ENCODE measurements at regions not wholly inside any gene's neighbourhood (a gene's known extent, or its start where the extent isn't known, plus 50 kb on each side); places are given as distances from the start of the nearest gene placed in this dataset.

DNA sequence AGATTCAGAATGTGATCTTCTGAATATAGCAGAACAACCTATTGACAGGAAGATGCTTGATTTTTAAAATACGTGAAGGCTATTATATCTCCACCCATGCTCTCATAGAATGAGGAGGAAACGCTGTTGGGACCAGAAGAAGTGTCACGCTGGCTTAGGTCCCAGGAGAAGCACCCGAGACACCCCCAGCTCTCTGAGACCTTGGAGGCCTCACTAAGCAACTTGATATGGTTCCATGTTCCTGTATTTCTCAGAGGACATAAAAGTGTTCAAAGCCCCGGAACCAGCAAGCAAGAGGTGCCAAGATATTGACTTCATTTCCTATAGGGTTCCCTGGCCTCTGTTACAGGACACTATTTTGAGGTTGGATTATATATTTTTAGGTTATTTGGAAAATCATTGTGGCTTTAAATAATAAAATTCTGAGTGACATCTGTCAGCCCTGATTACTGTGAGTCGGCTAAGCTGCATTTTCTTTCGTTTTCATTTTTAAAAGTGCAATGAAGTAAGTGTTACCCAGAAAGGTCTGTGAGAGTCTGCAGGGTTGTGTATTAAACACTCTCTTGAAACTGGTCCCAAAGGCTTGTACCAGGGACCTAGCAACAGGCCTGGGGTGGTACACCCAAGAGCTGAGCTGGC, 400.0 kb downstream of the SOX9 start (continued):
- TF ChIP-seq EZH2phosphoT487 (IDR thresholded peaks at IDR 0.05; ENCODE audit: unreplicated experiment) (no peak), CREB1 (CRISPR knock-in tag; IDR thresholded peaks at IDR 0.05; ENCODE audit: low read depth) (no peak), POLR2AphosphoS5 (IDR thresholded peaks at IDR 0.05; ENCODE audit: low read depth) (no peak), NANOG (IDR thresholded peaks at IDR 0.05; ENCODE audit: borderline replicate concordance) (no peak), JUNB (IDR thresholded peaks at IDR 0.05; ENCODE audit: unreplicated experiment) (no peak)
- TF ChIP-seq, protein P1, sequence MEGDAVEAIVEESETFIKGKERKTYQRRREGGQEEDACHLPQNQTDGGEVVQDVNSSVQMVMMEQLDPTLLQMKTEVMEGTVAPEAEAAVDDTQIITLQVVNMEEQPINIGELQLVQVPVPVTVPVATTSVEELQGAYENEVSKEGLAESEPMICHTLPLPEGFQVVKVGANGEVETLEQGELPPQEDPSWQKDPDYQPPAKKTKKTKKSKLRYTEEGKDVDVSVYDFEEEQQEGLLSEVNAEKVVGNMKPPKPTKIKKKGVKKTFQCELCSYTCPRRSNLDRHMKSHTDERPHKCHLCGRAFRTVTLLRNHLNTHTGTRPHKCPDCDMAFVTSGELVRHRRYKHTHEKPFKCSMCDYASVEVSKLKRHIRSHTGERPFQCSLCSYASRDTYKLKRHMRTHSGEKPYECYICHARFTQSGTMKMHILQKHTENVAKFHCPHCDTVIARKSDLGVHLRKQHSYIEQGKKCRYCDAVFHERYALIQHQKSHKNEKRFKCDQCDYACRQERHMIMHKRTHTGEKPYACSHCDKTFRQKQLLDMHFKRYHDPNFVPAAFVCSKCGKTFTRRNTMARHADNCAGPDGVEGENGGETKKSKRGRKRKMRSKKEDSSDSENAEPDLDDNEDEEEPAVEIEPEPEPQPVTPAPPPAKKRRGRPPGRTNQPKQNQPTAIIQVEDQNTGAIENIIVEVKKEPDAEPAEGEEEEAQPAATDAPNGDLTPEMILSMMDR (conservative IDR thresholded peaks at IDR 0.05; ENCODE audit: low read depth in 2 of 2) = no peak
- TF ChIP-seq, protein P2, sequence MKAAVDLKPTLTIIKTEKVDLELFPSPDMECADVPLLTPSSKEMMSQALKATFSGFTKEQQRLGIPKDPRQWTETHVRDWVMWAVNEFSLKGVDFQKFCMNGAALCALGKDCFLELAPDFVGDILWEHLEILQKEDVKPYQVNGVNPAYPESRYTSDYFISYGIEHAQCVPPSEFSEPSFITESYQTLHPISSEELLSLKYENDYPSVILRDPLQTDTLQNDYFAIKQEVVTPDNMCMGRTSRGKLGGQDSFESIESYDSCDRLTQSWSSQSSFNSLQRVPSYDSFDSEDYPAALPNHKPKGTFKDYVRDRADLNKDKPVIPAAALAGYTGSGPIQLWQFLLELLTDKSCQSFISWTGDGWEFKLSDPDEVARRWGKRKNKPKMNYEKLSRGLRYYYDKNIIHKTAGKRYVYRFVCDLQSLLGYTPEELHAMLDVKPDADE (IDR thresholded peaks at IDR 0.05) = no peak

DNA sequence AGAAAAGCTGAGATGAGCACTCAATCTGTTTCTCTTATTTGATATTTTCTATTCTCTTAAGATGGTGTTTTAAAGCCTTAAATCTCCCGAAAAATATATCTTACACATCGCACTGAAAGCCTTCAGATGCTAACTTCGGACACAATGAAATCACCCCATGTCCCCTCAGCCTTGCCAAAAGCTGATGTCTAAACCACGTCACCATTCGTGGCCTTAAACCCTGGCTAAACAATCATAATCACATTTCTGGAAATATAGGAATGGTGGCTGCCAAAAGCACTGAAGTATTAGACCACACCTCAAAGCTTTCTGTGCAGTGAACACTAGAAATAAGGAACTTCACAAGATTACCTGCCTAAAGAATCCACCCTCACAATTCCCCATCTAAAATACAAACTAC, 402.7 kb downstream of the SOX9 start:
- Mint-ChIP-seq H3K27me3 (ENCODE audit: insufficient read depth, low read depth, poor library complexity) (peaks cover 4% of the 10 kb centered on the region), H3K9me3 (no peaks in the 10 kb centered on the region), H3K4me3 (no peak overlapping the region), H3K36me3 (ENCODE audit: low read depth) (no peaks in the 10 kb centered on the region), H3K27ac (no peak overlapping the region), H3K4me1 (peaks cover 19% of the 10 kb centered on the region)
- H3K79me2 ChIP-seq (replicated peaks; ENCODE audit: insufficient read depth) = no peaks in the 10 kb centered on the region
- no peak for ATAC-seq
- no peaks in the 10 kb centered on the region for H3K36me3 ChIP-seq (ENCODE audit: insufficient read depth)
- TF ChIP-seq, protein P3, sequence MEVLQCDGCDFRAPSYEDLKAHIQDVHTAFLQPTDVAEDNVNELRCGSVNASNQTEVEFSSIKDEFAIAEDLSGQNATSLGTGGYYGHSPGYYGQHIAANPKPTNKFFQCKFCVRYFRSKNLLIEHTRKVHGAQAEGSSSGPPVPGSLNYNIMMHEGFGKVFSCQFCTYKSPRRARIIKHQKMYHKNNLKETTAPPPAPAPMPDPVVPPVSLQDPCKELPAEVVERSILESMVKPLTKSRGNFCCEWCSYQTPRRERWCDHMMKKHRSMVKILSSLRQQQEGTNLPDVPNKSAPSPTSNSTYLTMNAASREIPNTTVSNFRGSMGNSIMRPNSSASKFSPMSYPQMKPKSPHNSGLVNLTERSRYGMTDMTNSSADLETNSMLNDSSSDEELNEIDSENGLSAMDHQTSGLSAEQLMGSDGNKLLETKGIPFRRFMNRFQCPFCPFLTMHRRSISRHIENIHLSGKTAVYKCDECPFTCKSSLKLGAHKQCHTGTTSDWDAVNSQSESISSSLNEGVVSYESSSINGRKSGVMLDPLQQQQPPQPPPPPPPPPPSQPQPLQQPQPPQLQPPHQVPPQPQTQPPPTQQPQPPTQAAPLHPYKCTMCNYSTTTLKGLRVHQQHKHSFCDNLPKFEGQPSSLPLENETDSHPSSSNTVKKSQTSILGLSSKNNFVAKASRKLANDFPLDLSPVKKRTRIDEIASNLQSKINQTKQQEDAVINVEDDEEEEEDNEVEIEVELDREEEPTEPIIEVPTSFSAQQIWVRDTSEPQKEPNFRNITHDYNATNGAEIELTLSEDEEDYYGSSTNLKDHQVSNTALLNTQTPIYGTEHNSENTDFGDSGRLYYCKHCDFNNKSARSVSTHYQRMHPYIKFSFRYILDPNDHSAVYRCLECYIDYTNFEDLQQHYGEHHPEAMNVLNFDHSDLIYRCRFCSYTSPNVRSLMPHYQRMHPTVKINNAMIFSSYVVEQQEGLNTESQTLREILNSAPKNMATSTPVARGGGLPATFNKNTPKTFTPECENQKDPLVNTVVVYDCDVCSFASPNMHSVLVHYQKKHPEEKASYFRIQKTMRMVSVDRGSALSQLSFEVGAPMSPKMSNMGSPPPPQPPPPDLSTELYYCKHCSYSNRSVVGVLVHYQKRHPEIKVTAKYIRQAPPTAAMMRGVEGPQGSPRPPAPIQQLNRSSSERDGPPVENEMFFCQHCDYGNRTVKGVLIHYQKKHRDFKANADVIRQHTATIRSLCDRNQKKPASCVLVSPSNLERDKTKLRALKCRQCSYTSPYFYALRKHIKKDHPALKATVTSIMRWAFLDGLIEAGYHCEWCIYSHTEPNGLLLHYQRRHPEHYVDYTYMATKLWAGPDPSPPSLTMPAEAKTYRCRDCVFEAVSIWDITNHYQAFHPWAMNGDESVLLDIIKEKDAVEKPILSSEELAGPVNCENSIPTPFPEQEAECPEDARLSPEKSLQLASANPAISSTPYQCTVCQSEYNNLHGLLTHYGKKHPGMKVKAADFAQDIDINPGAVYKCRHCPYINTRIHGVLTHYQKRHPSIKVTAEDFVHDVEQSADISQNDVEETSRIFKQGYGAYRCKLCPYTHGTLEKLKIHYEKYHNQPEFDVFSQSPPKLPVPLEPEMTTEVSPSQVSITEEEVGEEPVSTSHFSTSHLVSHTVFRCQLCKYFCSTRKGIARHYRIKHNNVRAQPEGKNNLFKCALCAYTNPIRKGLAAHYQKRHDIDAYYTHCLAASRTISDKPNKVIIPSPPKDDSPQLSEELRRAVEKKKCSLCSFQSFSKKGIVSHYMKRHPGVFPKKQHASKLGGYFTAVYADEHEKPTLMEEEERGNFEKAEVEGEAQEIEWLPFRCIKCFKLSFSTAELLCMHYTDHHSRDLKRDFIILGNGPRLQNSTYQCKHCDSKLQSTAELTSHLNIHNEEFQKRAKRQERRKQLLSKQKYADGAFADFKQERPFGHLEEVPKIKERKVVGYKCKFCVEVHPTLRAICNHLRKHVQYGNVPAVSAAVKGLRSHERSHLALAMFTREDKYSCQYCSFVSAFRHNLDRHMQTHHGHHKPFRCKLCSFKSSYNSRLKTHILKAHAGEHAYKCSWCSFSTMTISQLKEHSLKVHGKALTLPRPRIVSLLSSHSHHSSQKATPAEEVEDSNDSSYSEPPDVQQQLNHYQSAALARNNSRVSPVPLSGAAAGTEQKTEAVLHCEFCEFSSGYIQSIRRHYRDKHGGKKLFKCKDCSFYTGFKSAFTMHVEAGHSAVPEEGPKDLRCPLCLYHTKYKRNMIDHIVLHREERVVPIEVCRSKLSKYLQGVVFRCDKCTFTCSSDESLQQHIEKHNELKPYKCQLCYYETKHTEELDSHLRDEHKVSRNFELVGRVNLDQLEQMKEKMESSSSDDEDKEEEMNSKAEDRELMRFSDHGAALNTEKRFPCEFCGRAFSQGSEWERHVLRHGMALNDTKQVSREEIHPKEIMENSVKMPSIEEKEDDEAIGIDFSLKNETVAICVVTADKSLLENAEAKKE (CRISPR knock-in tag; IDR thresholded peaks at IDR 0.05) = no peak
- no peak for TF ChIP-seq STAT1 (IDR thresholded peaks at IDR 0.05; ENCODE audit: unreplicated experiment)
- no peak overlapping the region for H3K4me2 ChIP-seq
- H2AFZ ChIP-seq = no peak overlapping the region
- no peak overlapping the region for H3K27ac ChIP-seq (ENCODE audit: low read depth)
- H3K9me2 ChIP-seq (ENCODE audit: insufficient read depth) = no peaks in the 10 kb centered on the region
- no peaks in the 10 kb centered on the region for H3F3A ChIP-seq (replicated peaks; ENCODE audit: low read depth)
- no peaks in the 10 kb centered on the region; the same call in 1 of the 2 replicates for H4K20me1 ChIP-seq (replicated peaks; ENCODE audit: insufficient read depth)
- no peak for DNase-seq (ENCODE audit: low spot score)
- H3K4me3 ChIP-seq = no peak overlapping the region
- H3K27me3 ChIP-seq (ENCODE audit: insufficient read depth) = no peaks in the 10 kb centered on the region
- H3K4me1 ChIP-seq (ENCODE audit: insufficient read depth) = peaks cover 6% of the 10 kb centered on the region

Data from GM23338 (cell line).